GM12878 (cell line): ENCODE measurements at regions not wholly inside any gene's neighbourhood (a gene's known extent, or its start where the extent isn't known, plus 50 kb on each side); places are given as distances from the start of the nearest gene placed in this dataset.

Source experiments
- ATAC-seq: fragments of 200-7000 bp; cut with Tn5 transposase; 3 replicates; pipeline ENCODE4 v1.9.1; 2020; ENCODE audit warnings: mild to moderate bottlenecking, moderate library complexity
- BruUV-seq: library from RNA; stranded (reverse); fragments of 400-500 nt; replicated peaks from 2 replicates; lab custom pipeline; 2021; lab: Mats Ljungman, UMichigan
- CTCF ChIA-PET: fragments of 300-600 bp; sonication (Branson Sonifier 250); formaldehyde crosslinking; extraction: SDS; loops from one replicate; lab custom pipeline; 2021; ENCODE audit warnings: inconsistent platforms; lab: Yijun Ruan, JAX
- POLR2A ChIA-PET: fragments of 350-600 bp; formaldehyde crosslinking; extraction: SDS; loops from one replicate; lab custom pipeline; 2021; ENCODE audit warnings: inconsistent platforms; lab: Charles Lee
- RAD21 ChIA-PET: fragments of 300-600 bp; sonication (Branson Sonifier 250); formaldehyde crosslinking; loops from one replicate; lab custom pipeline; 2023; ENCODE audit warnings: antibody characterized with exemption; ENCODE audit not compliant: unreplicated experiment; lab: Charles Lee
- SMC1A ChIA-PET: fragments of 300-600 bp; sonication (Branson Sonifier 250); formaldehyde crosslinking; loops from one replicate; lab custom pipeline; 2023; ENCODE audit not compliant: unreplicated experiment, uncharacterized antibody; lab: Charles Lee
- DNase-seq: peaks from one replicate; pipeline ENCODE4 v3.0.0-alpha.2; 2011; ENCODE audit warnings: low read depth, low spot score
- FAIRE-seq: peaks from 3 replicates; lab custom pipeline; 2011; peaks lifted over from hg19 to GRCh38; lab: Jason Lieb, UNC
- H2AFZ ChIP-seq: 2 replicates; pipeline ENCODE4 v1.6.0; 2011; ENCODE audit warnings: low read depth, low read length, control low read depth; ENCODE audit not compliant: control insufficient read depth
- H3K27ac ChIP-seq: 2 replicates; pipeline ENCODE4 v1.5.1; 2011; ENCODE audit warnings: control low read depth; ENCODE audit not compliant: control insufficient read depth, insufficient read depth
- H3K27me3 ChIP-seq, 2 experiments: replicated peaks in 1 of 2; 2 replicates each; pipeline versions ENCODE4 v1.6.0 to v1.6.1; 2011; ENCODE audit warnings: low read length in 1 of 2; ENCODE audit not compliant: control insufficient read depth in 2 of 2, insufficient read depth in 2 of 2
- H3K36me3 ChIP-seq, 2 experiments: 2 replicates each; pipeline ENCODE4 v1.5.1; 2011; ENCODE audit warnings: low read length in 1 of 2; ENCODE audit not compliant: control insufficient read depth in 2 of 2, insufficient read depth in 2 of 2
- H3K4me1 ChIP-seq: 2 replicates; pipeline ENCODE4 v1.6.1; 2011; ENCODE audit warnings: mild to moderate bottlenecking, low read length, moderate library complexity, mixed read lengths; ENCODE audit not compliant: control insufficient read depth, insufficient read depth
- H3K4me2 ChIP-seq: 2 replicates; pipeline ENCODE4 v1.6.0; 2011; ENCODE audit warnings: control low read depth; ENCODE audit not compliant: control insufficient read depth, insufficient read depth
- H3K4me3 ChIP-seq: fragments of 200-600 bp; sonication (generic); 2 replicates; pipeline ENCODE4 v1.5.1; 2016
- H3K79me2 ChIP-seq: 2 replicates; pipeline ENCODE4 v1.6.0; 2011; ENCODE audit warnings: low read length; ENCODE audit not compliant: control insufficient read depth, insufficient read depth
- H3K9ac ChIP-seq: 2 replicates; pipeline ENCODE4 v1.8.0; 2011; ENCODE audit warnings: low read length, control low read depth, mixed read lengths; ENCODE audit not compliant: control insufficient read depth, insufficient read depth
- H3K9me3 ChIP-seq: replicated peaks from 3 replicates; pipeline ENCODE4 v1.5.1; 2011; ENCODE audit warnings: mild to moderate bottlenecking, low read length; ENCODE audit not compliant: control insufficient read depth, insufficient read depth
- H4K20me1 ChIP-seq: 2 replicates; pipeline ENCODE4 v1.6.0; 2011; ENCODE audit not compliant: control insufficient read depth, insufficient read depth
- CEBPZ ChIP-seq: fragments of 150-350 bp; IDR thresholded peaks from 2 replicates; pipeline ENCODE4 v1.6.1; 2016; ENCODE audit warnings: low read depth, low read length
- GABPA ChIP-seq: IDR thresholded peaks from 2 replicates; pipeline ENCODE4 v1.6.1; 2014; ENCODE audit warnings: antibody characterized with exemption, low read depth, mild to moderate bottlenecking, inconsistent platforms
- JUND ChIP-seq: IDR thresholded peaks from 2 replicates; pipeline ENCODE4 v1.6.1; 2012; ENCODE audit warnings: low read depth, mild to moderate bottlenecking, low read length, improper control_type of control experiment, moderate library complexity
- RCOR1 ChIP-seq: conservative IDR thresholded peaks from 2 replicates; pipeline ENCODE4 v1.6.1; 2012; ENCODE audit warnings: low read depth, low read length, improper control_type of control experiment
- ZBED1 ChIP-seq: IDR thresholded peaks from 2 replicates; pipeline ENCODE4 v1.6.1; 2016; ENCODE audit warnings: borderline replicate concordance
- WGBS: methylation state at CpG from one replicate; pipeline ENCODE4 v1.1.6; 2016; ENCODE audit warnings: low lambda C conversion rate; ENCODE audit not compliant: insufficient replicate concordance, insufficient coverage; ENCODE audit errors: missing lambda C conversion rate; 5-methylcytosine and 5-hydroxymethylcytosine counted together
- in situ Hi-C: fragments of 300-500 bp; cut with MboI; formaldehyde crosslinking; loops from 9 replicates; pipeline ENCODE4 v1.14.3; 2018; ENCODE audit warnings: mixed read lengths
- intact Hi-C: fragments of 100-400 bp; cut with micrococcal nuclease; formaldehyde crosslinking; loops from one replicate; pipeline ENCODE4 v1.14.2; 2022; ENCODE audit not compliant: unreplicated experiment

GRCh38 chr2:150375333-150375732 lies 112.1 kb downstream of the RND3 start:
- RAD21 ChIA-PET, result interaction anchor here (1.1 to 1.3 kb wide), 2 partner anchors 97 to 273 kb away, joined by 3 read pairs; no protein-coding TSS in a partner anchor
- POLR2A ChIA-PET, result no interaction called here
- no peak for FAIRE-seq

More at GRCh38 chr2:150375333-150375732, 112.1 kb downstream of the RND3 start:
- Histone ChIP-seq H3K9me3 (no peaks in the 10 kb centered on the region), H3K79me2 (no peaks in the 10 kb centered on the region), H4K20me1 (no peaks in the 10 kb centered on the region)
- intact Hi-C loops, result no loop called here
- ATAC-seq, result no peak
- CTCF ChIA-PET, result interaction anchor here (1.4 kb wide), 1 partner anchor 12 kb away, joined by 4 read pairs; no protein-coding TSS in a partner anchor
- 50% methylated on average over 2 of the region's 2 CpGs for WGBS
- SMC1A ChIA-PET, result interaction anchor here (0.8 to 1.0 kb wide), 3 partner anchors 29 to 46 kb away, joined by 3 to 4 read pairs (median 4); no protein-coding TSS in a partner anchor
- TF ChIP-seq RCOR1 (no peak), CEBPZ (no peak), ZBED1 (no peak), GABPA (no peak), JUND (no peak)
- TF ChIP-seq, all 136 proteins: peak for 0
- Histone ChIP-seq H3K27me3 (no peaks in the 10 kb centered on the region), H3K36me3 (no peaks in the 10 kb centered on the region), H3K4me1 (no peaks in the 10 kb centered on the region), H2AFZ (no peak overlapping the region), H3K27ac (no peak overlapping the region), H3K4me3 (no peak overlapping the region), H3K4me2 (no peak overlapping the region), H3K9ac (no peak overlapping the region)
- BruUV-seq, result no TSS peak
- no peak for DNase-seq
- in situ Hi-C loops, result no loop called here
